K562 (cell line): ENCODE measurements at regions not wholly inside any gene's neighbourhood (a gene's known extent, or its start where the extent isn't known, plus 50 kb on each side); places are given as distances from the start of the nearest gene placed in this dataset.

Experiments used
- ATAC-seq: fragments of 200-7000 bp; cut with Tn5 transposase; 3 replicates; pipeline ENCODE4 v1.9.1; 2020; ENCODE audit warnings: moderate library complexity
- BruUV-seq: library from RNA; stranded (reverse); fragments of 400-500 nt; replicated peaks from 2 replicates; lab custom pipeline; 2021; lab: Mats Ljungman, UMichigan
- CTCF ChIA-PET: fragments of 300-600 bp; formaldehyde crosslinking; extraction: SDS; loops from one replicate; lab custom pipeline; 2021; ENCODE audit warnings: low intra/inter-chr PET ratio; lab: Yijun Ruan, JAX
- POLR2A ChIA-PET: fragments of 300-600, 350-650 bp; sonication (Branson Sonifier 250); formaldehyde crosslinking; extraction: SDS; loops from one replicate; lab custom pipeline; 2021; ENCODE audit warnings: antibody characterized with exemption, inconsistent platforms; lab: Yijun Ruan, JAX
- DNase-seq, 4 experiments: peaks; one replicate each; pipeline versions ENCODE4 v3.0.0 to v3.0.0-alpha.2; 2011 to 2018; ENCODE audit warnings: low spot score in 3 of 4, mixed read lengths in 3 of 4; ENCODE audit errors: extremely low read depth in 1 of 4
- FAIRE-seq: peaks from 2 replicates; lab custom pipeline; 2011; peaks lifted over from hg19 to GRCh38; lab: Jason Lieb, UNC
- H2AFZ ChIP-seq: 2 replicates; pipeline ENCODE4 v1.6.0; 2011; ENCODE audit warnings: low read depth, low read length, control low read depth, inconsistent platforms
- H3K27ac ChIP-seq: fragments of 200-600 bp; 3 replicates; pipeline ENCODE4 v1.8.0; 2011; ENCODE audit warnings: low read depth, mild to moderate bottlenecking, control low read depth, inconsistent platforms, low read length, moderate library complexity, mixed read lengths; ENCODE audit errors: extremely low read depth
- H3K27me3 ChIP-seq, 2 experiments: fragments of 300-600 bp in 1 of 2; 2 replicates in 1 of 2; 3 replicates in 1 of 2; pipeline versions ENCODE4 v1.6.0 to v1.8.0; 2011; ENCODE audit warnings: inconsistent platforms in 2 of 2, low read length in 2 of 2, mild to moderate bottlenecking in 1 of 2, mixed read lengths in 1 of 2, moderate library complexity in 1 of 2; ENCODE audit not compliant: control insufficient read depth in 2 of 2, insufficient read depth in 2 of 2
- H3K36me3 ChIP-seq: fragments of 300-600 bp; 3 replicates; pipeline ENCODE4 v1.8.0; 2011; ENCODE audit warnings: mild to moderate bottlenecking, low read length, inconsistent platforms; ENCODE audit not compliant: control insufficient read depth, insufficient read depth
- H3K4me1 ChIP-seq, 2 experiments: fragments of 200-600 bp in 1 of 2; replicated peaks in 1 of 2; 2 replicates in 1 of 2; 3 replicates in 1 of 2; pipeline versions ENCODE4 v1.5.1 to v1.8.0; 2011; ENCODE audit warnings: inconsistent platforms in 2 of 2, low read length in 2 of 2, mild to moderate bottlenecking in 1 of 2, mixed read lengths in 1 of 2, moderate library complexity in 1 of 2; ENCODE audit not compliant: control insufficient read depth in 2 of 2, insufficient read depth in 2 of 2
- H3K4me2 ChIP-seq: 2 replicates; pipeline ENCODE4 v1.6.1; 2011; ENCODE audit warnings: low read length, control low read depth, inconsistent platforms, mixed read lengths; ENCODE audit not compliant: insufficient read depth
- H3K4me3 ChIP-seq: fragments of 200-600 bp; sonication (generic), shearing (Covaris generic); 2 replicates; pipeline ENCODE4 v1.5.1; 2016; ENCODE audit warnings: control low read depth, inconsistent platforms
- H3K79me2 ChIP-seq: fragments of 200-600 bp; 3 replicates; pipeline ENCODE4 v1.8.0; 2011; ENCODE audit warnings: low read length, inconsistent platforms; ENCODE audit not compliant: control insufficient read depth, insufficient read depth
- H3K9ac ChIP-seq, 2 experiments: 2 replicates each; pipeline versions ENCODE4 v1.6.0 to v1.6.1; 2011; ENCODE audit warnings: low read depth in 2 of 2, low read length in 2 of 2, control low read depth in 1 of 2, inconsistent platforms in 1 of 2, mild to moderate bottlenecking in 1 of 2, mixed read lengths in 1 of 2; ENCODE audit not compliant: insufficient read depth in 1 of 2
- H3K9me1 ChIP-seq: one replicate; pipeline ENCODE4 v1.6.0; 2011; ENCODE audit warnings: inconsistent platforms, mild to moderate bottlenecking, low read length, moderate library complexity; ENCODE audit not compliant: control insufficient read depth, insufficient read depth
- H3K9me3 ChIP-seq: replicated peaks from 2 replicates; pipeline ENCODE4 v1.5.1; 2011; ENCODE audit warnings: low read depth, low read length, inconsistent platforms; ENCODE audit not compliant: control insufficient read depth, insufficient read depth
- H4K20me1 ChIP-seq: replicated peaks from 2 replicates; pipeline ENCODE4 v1.6.1; 2011; ENCODE audit warnings: low read length, inconsistent platforms, mixed read lengths; ENCODE audit not compliant: control insufficient read depth, insufficient read depth
- E2F6 ChIP-seq, 2 experiments: IDR thresholded peaks; 2 replicates each; pipeline ENCODE4 v1.6.1; 2011; ENCODE audit warnings: borderline replicate concordance in 1 of 2, control low read depth in 1 of 2, low read depth in 1 of 2, low read length in 1 of 2, mild to moderate bottlenecking in 1 of 2, mixed read lengths in 1 of 2, moderate library complexity in 1 of 2; ENCODE audit not compliant: insufficient read depth in 1 of 2, insufficient read length in 1 of 2, poor library complexity in 1 of 2, severe bottlenecking in 1 of 2; ENCODE audit errors: extremely low read depth in 1 of 2
- WGBS: fragments of 100-300 bp; shearing (Covaris generic); methylation state at CpG from one replicate; pipeline ENCODE4 v1.1.6; 2016; ENCODE audit warnings: low coverage, mixed read lengths; ENCODE audit not compliant: insufficient coverage; ENCODE audit errors: missing lambda C conversion rate; 5-methylcytosine and 5-hydroxymethylcytosine counted together
- in situ Hi-C: fragments of 300-500 bp; cut with MboI; formaldehyde crosslinking; loops from 4 replicates; pipeline ENCODE4 v1.15.0; 2018; ENCODE audit warnings: inconsistent platforms, mixed read lengths
- intact Hi-C: fragments of 100-400 bp; cut with micrococcal nuclease; formaldehyde crosslinking; loops from 2 replicates; pipeline ENCODE4 v1.14.2; 2022
- TF ChIP-seq, protein P1 (sequence below), 2 experiments: fragments of 200-800 bp in 1 of 2; sonication (Bioruptor generic) in 1 of 2; sonication (generic) in 1 of 2; formaldehyde crosslinking in 1 of 2; IDR thresholded peaks in 1 of 2; conservative IDR thresholded peaks in 1 of 2; 2 replicates each; pipeline versions ENCODE4 v1.5.0 to v1.6.1; 2016 to 2020; ENCODE audit warnings: missing compliant biosample characterization in 1 of 2, missing genetic modification characterization in 1 of 2, missing genetic modification reagents in 1 of 2

DNA sequence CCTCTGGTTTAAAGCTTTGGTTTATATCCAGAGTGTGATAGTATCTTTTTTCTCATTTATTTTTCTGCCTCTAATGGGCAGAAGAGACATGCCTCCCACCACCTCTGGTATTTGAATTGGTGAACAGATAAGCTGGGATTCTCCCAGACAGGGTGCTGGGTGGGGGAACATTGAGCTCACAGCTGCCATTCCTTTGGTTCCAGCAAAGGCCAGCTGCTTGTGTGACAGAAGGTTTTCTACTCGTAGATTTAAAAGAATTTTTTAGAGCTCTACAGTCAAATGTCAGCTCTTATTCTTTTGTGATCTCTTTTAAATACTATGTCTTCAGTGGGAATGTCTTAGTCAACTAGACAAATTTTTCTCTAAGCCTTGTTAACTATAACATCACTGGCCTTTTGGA is 54.7 kb upstream of the ADAMTS16 start:
- TF ChIP-seq E2F6 (IDR thresholded peaks at IDR 0.05; ENCODE audit: borderline replicate concordance in 1 of 2, extremely low read depth in 1 of 2, insufficient read depth in 1 of 2, insufficient read length in 1 of 2, low read depth in 1 of 2, low read length in 1 of 2, poor library complexity in 1 of 2, severe bottlenecking in 1 of 2) = no peak
- TF ChIP-seq, protein P1, sequence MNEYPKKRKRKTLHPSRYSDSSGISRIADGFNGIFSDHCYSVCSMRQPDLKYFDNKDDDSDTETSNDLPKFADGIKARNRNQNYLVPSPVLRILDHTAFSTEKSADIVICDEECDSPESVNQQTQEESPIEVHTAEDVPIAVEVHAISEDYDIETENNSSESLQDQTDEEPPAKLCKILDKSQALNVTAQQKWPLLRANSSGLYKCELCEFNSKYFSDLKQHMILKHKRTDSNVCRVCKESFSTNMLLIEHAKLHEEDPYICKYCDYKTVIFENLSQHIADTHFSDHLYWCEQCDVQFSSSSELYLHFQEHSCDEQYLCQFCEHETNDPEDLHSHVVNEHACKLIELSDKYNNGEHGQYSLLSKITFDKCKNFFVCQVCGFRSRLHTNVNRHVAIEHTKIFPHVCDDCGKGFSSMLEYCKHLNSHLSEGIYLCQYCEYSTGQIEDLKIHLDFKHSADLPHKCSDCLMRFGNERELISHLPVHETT (CRISPR knock-in tag; conservative IDR thresholded peaks at IDR 0.05 in 1 of 2, IDR thresholded peaks at IDR 0.05 in 1 of 2) = no peak
- no peak overlapping the region for H3K4me3 ChIP-seq
- intact Hi-C loops (no loop called here), in situ Hi-C loops (no loop called here)
- no peaks in the 10 kb centered on the region for H3K9me3 ChIP-seq
- no peaks in the 10 kb centered on the region; a peak in 1 of 5 replicates for H3K4me1 ChIP-seq
- no peaks in the 10 kb centered on the region for H3K36me3 ChIP-seq
- BruUV-seq = no TSS peak
- FAIRE-seq (no peak), DNase-seq (no peak), ATAC-seq (no peak)
- no peaks in the 10 kb centered on the region for H3K9me1 ChIP-seq
- ChIA-PET POLR2A (interaction anchor here (0.7 kb wide), 1 partner anchor 81 kb away, joined by 3 read pairs; no protein-coding TSS in a partner anchor), CTCF (no interaction called here)
- peaks cover 0 to 6% of the 10 kb centered on the region in 2 experiments; a peak in 2 of 5 replicates for H3K27me3 ChIP-seq
- WGBS = 0% methylated on average over 1 of the region's 1 CpG
- H3K4me2 ChIP-seq = no peak overlapping the region
- no peaks in the 10 kb centered on the region for H3K79me2 ChIP-seq
- 0 out of 2 replicates have a peak, but pooled peaks cover 4% of the 10 kb centered on the region for H4K20me1 ChIP-seq
- H3K27ac ChIP-seq = no peak overlapping the region
- H3K9ac ChIP-seq = no peak overlapping the region
- no peak overlapping the region for H2AFZ ChIP-seq
